K562 (cell line): ENCODE measurements at regions not wholly inside any gene's neighbourhood (a gene's known extent, or its start where the extent isn't known, plus 50 kb on each side); places are given as distances from the start of the nearest gene placed in this dataset.

ENCODE experiments used
- ATAC-seq: fragments of 200-7000 bp; cut with Tn5 transposase; 3 replicates; pipeline ENCODE4 v1.9.1; 2020; ENCODE audit warnings: moderate library complexity
- BruUV-seq: library from RNA; stranded (reverse); fragments of 400-500 nt; replicated peaks from 2 replicates; lab custom pipeline; 2021; lab: Mats Ljungman, UMichigan
- CTCF ChIA-PET: fragments of 300-600 bp; formaldehyde crosslinking; extraction: SDS; loops from one replicate; lab custom pipeline; 2021; ENCODE audit warnings: low intra/inter-chr PET ratio; lab: Yijun Ruan, JAX
- POLR2A ChIA-PET: fragments of 300-600, 350-650 bp; sonication (Branson Sonifier 250); formaldehyde crosslinking; extraction: SDS; loops from one replicate; lab custom pipeline; 2021; ENCODE audit warnings: antibody characterized with exemption, inconsistent platforms; lab: Yijun Ruan, JAX
- DNase-seq, 4 experiments: peaks; one replicate each; pipeline versions ENCODE4 v3.0.0 to v3.0.0-alpha.2; 2011 to 2018; ENCODE audit warnings: low spot score in 3 of 4, mixed read lengths in 3 of 4; ENCODE audit errors: extremely low read depth in 1 of 4
- FAIRE-seq: peaks from 2 replicates; lab custom pipeline; 2011; peaks lifted over from hg19 to GRCh38; lab: Jason Lieb, UNC
- H2AFZ ChIP-seq: 2 replicates; pipeline ENCODE4 v1.6.0; 2011; ENCODE audit warnings: low read depth, low read length, control low read depth, inconsistent platforms
- H3K27ac ChIP-seq: fragments of 200-600 bp; 3 replicates; pipeline ENCODE4 v1.8.0; 2011; ENCODE audit warnings: low read depth, mild to moderate bottlenecking, control low read depth, inconsistent platforms, low read length, moderate library complexity, mixed read lengths; ENCODE audit errors: extremely low read depth
- H3K27me3 ChIP-seq, 2 experiments: fragments of 300-600 bp in 1 of 2; 2 replicates in 1 of 2; 3 replicates in 1 of 2; pipeline versions ENCODE4 v1.6.0 to v1.8.0; 2011; ENCODE audit warnings: inconsistent platforms in 2 of 2, low read length in 2 of 2, mild to moderate bottlenecking in 1 of 2, mixed read lengths in 1 of 2, moderate library complexity in 1 of 2; ENCODE audit not compliant: control insufficient read depth in 2 of 2, insufficient read depth in 2 of 2
- H3K36me3 ChIP-seq: fragments of 300-600 bp; 3 replicates; pipeline ENCODE4 v1.8.0; 2011; ENCODE audit warnings: mild to moderate bottlenecking, low read length, inconsistent platforms; ENCODE audit not compliant: control insufficient read depth, insufficient read depth
- H3K4me1 ChIP-seq, 2 experiments: fragments of 200-600 bp in 1 of 2; replicated peaks in 1 of 2; 2 replicates in 1 of 2; 3 replicates in 1 of 2; pipeline versions ENCODE4 v1.5.1 to v1.8.0; 2011; ENCODE audit warnings: inconsistent platforms in 2 of 2, low read length in 2 of 2, mild to moderate bottlenecking in 1 of 2, mixed read lengths in 1 of 2, moderate library complexity in 1 of 2; ENCODE audit not compliant: control insufficient read depth in 2 of 2, insufficient read depth in 2 of 2
- H3K4me2 ChIP-seq: 2 replicates; pipeline ENCODE4 v1.6.1; 2011; ENCODE audit warnings: low read length, control low read depth, inconsistent platforms, mixed read lengths; ENCODE audit not compliant: insufficient read depth
- H3K4me3 ChIP-seq: fragments of 200-600 bp; sonication (generic), shearing (Covaris generic); 2 replicates; pipeline ENCODE4 v1.5.1; 2016; ENCODE audit warnings: control low read depth, inconsistent platforms
- H3K79me2 ChIP-seq: fragments of 200-600 bp; 3 replicates; pipeline ENCODE4 v1.8.0; 2011; ENCODE audit warnings: low read length, inconsistent platforms; ENCODE audit not compliant: control insufficient read depth, insufficient read depth
- H3K9ac ChIP-seq, 2 experiments: 2 replicates each; pipeline versions ENCODE4 v1.6.0 to v1.6.1; 2011; ENCODE audit warnings: low read depth in 2 of 2, low read length in 2 of 2, control low read depth in 1 of 2, inconsistent platforms in 1 of 2, mild to moderate bottlenecking in 1 of 2, mixed read lengths in 1 of 2; ENCODE audit not compliant: insufficient read depth in 1 of 2
- H3K9me1 ChIP-seq: one replicate; pipeline ENCODE4 v1.6.0; 2011; ENCODE audit warnings: inconsistent platforms, mild to moderate bottlenecking, low read length, moderate library complexity; ENCODE audit not compliant: control insufficient read depth, insufficient read depth
- H3K9me3 ChIP-seq: replicated peaks from 2 replicates; pipeline ENCODE4 v1.5.1; 2011; ENCODE audit warnings: low read depth, low read length, inconsistent platforms; ENCODE audit not compliant: control insufficient read depth, insufficient read depth
- H4K20me1 ChIP-seq: replicated peaks from 2 replicates; pipeline ENCODE4 v1.6.1; 2011; ENCODE audit warnings: low read length, inconsistent platforms, mixed read lengths; ENCODE audit not compliant: control insufficient read depth, insufficient read depth
- EP400 ChIP-seq: fragments of 450-650 bp; IDR thresholded peaks from 2 replicates; pipeline ENCODE4 v1.6.1; 2017; ENCODE audit warnings: antibody characterized with exemption, mild to moderate bottlenecking, moderate library complexity
- GABPB2 ChIP-seq: fragments of 250-450 bp; sonication (Bioruptor Pico); conservative IDR thresholded peaks from 2 replicates; pipeline ENCODE4 v1.5.1; 2021; ENCODE audit warnings: mild to moderate bottlenecking
- ZBTB2 ChIP-seq: fragments of 450-650 bp; IDR thresholded peaks from 2 replicates; pipeline ENCODE4 v1.6.1; 2016; ENCODE audit warnings: antibody characterized with exemption
- ZKSCAN3 ChIP-seq: fragments of 250-450 bp; sonication (Bioruptor Pico); IDR thresholded peaks from 2 replicates; pipeline ENCODE4 v1.4.0; 2020
- WGBS: fragments of 100-300 bp; shearing (Covaris generic); methylation state at CpG from one replicate; pipeline ENCODE4 v1.1.6; 2016; ENCODE audit warnings: low coverage, mixed read lengths; ENCODE audit not compliant: insufficient coverage; ENCODE audit errors: missing lambda C conversion rate; 5-methylcytosine and 5-hydroxymethylcytosine counted together
- in situ Hi-C: fragments of 300-500 bp; cut with MboI; formaldehyde crosslinking; loops from 4 replicates; pipeline ENCODE4 v1.15.0; 2018; ENCODE audit warnings: inconsistent platforms, mixed read lengths
- intact Hi-C: fragments of 100-400 bp; cut with micrococcal nuclease; formaldehyde crosslinking; loops from 2 replicates; pipeline ENCODE4 v1.14.2; 2022
- TF ChIP-seq, protein P1 (sequence below): fragments of 200-600 bp; sonication (generic); IDR thresholded peaks from one replicate; pipeline ENCODE4 v1.6.1; 2012; ENCODE audit warnings: mild to moderate bottlenecking, low read depth, low read length, inconsistent platforms

- H3K4me1 ChIP-seq: no peaks in the 10 kb centered on the region
- no peaks in the 10 kb centered on the region for H3K79me2 ChIP-seq
- no peaks in the 10 kb centered on the region for H3K36me3 ChIP-seq
- intact Hi-C loops (no loop called here), in situ Hi-C loops (no loop called here)
- no peak overlapping the region for H2AFZ ChIP-seq
- BruUV-seq: no TSS peak
- no peak for ATAC-seq
- TF ChIP-seq ZKSCAN3 (CRISPR knock-in tag): no peak
- TF ChIP-seq, protein P1, sequence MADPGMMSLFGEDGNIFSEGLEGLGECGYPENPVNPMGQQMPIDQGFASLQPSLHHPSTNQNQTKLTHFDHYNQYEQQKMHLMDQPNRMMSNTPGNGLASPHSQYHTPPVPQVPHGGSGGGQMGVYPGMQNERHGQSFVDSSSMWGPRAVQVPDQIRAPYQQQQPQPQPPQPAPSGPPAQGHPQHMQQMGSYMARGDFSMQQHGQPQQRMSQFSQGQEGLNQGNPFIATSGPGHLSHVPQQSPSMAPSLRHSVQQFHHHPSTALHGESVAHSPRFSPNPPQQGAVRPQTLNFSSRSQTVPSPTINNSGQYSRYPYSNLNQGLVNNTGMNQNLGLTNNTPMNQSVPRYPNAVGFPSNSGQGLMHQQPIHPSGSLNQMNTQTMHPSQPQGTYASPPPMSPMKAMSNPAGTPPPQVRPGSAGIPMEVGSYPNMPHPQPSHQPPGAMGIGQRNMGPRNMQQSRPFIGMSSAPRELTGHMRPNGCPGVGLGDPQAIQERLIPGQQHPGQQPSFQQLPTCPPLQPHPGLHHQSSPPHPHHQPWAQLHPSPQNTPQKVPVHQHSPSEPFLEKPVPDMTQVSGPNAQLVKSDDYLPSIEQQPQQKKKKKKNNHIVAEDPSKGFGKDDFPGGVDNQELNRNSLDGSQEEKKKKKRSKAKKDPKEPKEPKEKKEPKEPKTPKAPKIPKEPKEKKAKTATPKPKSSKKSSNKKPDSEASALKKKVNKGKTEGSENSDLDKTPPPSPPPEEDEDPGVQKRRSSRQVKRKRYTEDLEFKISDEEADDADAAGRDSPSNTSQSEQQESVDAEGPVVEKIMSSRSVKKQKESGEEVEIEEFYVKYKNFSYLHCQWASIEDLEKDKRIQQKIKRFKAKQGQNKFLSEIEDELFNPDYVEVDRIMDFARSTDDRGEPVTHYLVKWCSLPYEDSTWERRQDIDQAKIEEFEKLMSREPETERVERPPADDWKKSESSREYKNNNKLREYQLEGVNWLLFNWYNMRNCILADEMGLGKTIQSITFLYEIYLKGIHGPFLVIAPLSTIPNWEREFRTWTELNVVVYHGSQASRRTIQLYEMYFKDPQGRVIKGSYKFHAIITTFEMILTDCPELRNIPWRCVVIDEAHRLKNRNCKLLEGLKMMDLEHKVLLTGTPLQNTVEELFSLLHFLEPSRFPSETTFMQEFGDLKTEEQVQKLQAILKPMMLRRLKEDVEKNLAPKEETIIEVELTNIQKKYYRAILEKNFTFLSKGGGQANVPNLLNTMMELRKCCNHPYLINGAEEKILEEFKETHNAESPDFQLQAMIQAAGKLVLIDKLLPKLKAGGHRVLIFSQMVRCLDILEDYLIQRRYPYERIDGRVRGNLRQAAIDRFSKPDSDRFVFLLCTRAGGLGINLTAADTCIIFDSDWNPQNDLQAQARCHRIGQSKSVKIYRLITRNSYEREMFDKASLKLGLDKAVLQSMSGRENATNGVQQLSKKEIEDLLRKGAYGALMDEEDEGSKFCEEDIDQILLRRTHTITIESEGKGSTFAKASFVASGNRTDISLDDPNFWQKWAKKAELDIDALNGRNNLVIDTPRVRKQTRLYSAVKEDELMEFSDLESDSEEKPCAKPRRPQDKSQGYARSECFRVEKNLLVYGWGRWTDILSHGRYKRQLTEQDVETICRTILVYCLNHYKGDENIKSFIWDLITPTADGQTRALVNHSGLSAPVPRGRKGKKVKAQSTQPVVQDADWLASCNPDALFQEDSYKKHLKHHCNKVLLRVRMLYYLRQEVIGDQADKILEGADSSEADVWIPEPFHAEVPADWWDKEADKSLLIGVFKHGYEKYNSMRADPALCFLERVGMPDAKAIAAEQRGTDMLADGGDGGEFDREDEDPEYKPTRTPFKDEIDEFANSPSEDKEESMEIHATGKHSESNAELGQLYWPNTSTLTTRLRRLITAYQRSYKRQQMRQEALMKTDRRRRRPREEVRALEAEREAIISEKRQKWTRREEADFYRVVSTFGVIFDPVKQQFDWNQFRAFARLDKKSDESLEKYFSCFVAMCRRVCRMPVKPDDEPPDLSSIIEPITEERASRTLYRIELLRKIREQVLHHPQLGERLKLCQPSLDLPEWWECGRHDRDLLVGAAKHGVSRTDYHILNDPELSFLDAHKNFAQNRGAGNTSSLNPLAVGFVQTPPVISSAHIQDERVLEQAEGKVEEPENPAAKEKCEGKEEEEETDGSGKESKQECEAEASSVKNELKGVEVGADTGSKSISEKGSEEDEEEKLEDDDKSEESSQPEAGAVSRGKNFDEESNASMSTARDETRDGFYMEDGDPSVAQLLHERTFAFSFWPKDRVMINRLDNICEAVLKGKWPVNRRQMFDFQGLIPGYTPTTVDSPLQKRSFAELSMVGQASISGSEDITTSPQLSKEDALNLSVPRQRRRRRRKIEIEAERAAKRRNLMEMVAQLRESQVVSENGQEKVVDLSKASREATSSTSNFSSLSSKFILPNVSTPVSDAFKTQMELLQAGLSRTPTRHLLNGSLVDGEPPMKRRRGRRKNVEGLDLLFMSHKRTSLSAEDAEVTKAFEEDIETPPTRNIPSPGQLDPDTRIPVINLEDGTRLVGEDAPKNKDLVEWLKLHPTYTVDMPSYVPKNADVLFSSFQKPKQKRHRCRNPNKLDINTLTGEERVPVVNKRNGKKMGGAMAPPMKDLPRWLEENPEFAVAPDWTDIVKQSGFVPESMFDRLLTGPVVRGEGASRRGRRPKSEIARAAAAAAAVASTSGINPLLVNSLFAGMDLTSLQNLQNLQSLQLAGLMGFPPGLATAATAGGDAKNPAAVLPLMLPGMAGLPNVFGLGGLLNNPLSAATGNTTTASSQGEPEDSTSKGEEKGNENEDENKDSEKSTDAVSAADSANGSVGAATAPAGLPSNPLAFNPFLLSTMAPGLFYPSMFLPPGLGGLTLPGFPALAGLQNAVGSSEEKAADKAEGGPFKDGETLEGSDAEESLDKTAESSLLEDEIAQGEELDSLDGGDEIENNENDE: no peak
- no peak for TF ChIP-seq EP400
- no peak for TF ChIP-seq GABPB2 (CRISPR knock-in tag)
- TF ChIP-seq ZBTB2: no peak
- H3K27me3 ChIP-seq: no peaks in the 10 kb centered on the region
- no peak for FAIRE-seq
- no peak for DNase-seq
- H3K9ac ChIP-seq: no peak overlapping the region
- POLR2A ChIA-PET: interaction anchor here (0.6 kb wide), 1 partner anchor 31 kb away, joined by 4 read pairs; no protein-coding TSS in a partner anchor
- H3K9me1 ChIP-seq: no peaks in the 10 kb centered on the region
- no peaks in the 10 kb centered on the region for H4K20me1 ChIP-seq
- H3K9me3 ChIP-seq: no peaks in the 10 kb centered on the region
- WGBS: 0% methylated on average over 5 of the region's 5 CpGs
- H3K4me2 ChIP-seq: no peak overlapping the region
- no peak overlapping the region for H3K27ac ChIP-seq
- CTCF ChIA-PET: no interaction called here
- H3K4me3 ChIP-seq: no peak overlapping the region
Observed at GRCh38 chr14:98594156-98594555, 677.8 kb downstream of the BCL11B start.
